Neural progenitor cell (in vitro differentiated cells): ENCODE measurements at regions not wholly inside any gene's neighbourhood (a gene's known extent, or its start where the extent isn't known, plus 50 kb on each side); places are given as distances from the start of the nearest gene placed in this dataset.

Experiments
- CTCF ChIP-seq: fragments of 200-600 bp; sonication (generic); IDR thresholded peaks from 2 replicates; pipeline ENCODE4 v1.5.1; 2017; ENCODE audit warnings: antibody characterized with exemption, mild to moderate bottlenecking
- EZH2phosphoT487 ChIP-seq: fragments of 200-600 bp; sonication (generic); IDR thresholded peaks from 2 replicates; pipeline ENCODE4 v1.6.1; 2017; ENCODE audit warnings: antibody characterized with exemption

- no peak for TF ChIP-seq CTCF
- no peak for TF ChIP-seq EZH2phosphoT487
These were observed 211.3 kb upstream of the RAG2 start for GRCh38 chr11:36809303-36809702.
